Femur (tissue), 1 donor: ENCODE measurements at regions not wholly inside any gene's neighbourhood (a gene's known extent, or its start where the extent isn't known, plus 50 kb on each side); places are given as distances from the start of the nearest gene placed in this dataset.
"Not testable (repeated sequence)": the region's sequence is repeated elsewhere in the genome, so short reads cannot be mapped to it uniquely, and the experiment has no call there.

Experiments used
- DNase-seq: peaks from one replicate; pipeline ENCODE4 v3.0.0-alpha.2; 2017

- DNase-seq: no peak
Observed at GRCh38 chr1:43039228-43040055, 80.8 kb upstream of the SLC2A1 start.

GRCh38 chr1:43038232-43038935, 79.7 kb upstream of the SLC2A1 start:
- DNase-seq: no peak

- no peak for DNase-seq
Observed at GRCh38 chr1:43037466-43037865, 78.8 kb upstream of the SLC2A1 start.

- no peak for DNase-seq
Observed at GRCh38 chr1:43036932-43037331, 78.3 kb upstream of the SLC2A1 start.

DNA sequence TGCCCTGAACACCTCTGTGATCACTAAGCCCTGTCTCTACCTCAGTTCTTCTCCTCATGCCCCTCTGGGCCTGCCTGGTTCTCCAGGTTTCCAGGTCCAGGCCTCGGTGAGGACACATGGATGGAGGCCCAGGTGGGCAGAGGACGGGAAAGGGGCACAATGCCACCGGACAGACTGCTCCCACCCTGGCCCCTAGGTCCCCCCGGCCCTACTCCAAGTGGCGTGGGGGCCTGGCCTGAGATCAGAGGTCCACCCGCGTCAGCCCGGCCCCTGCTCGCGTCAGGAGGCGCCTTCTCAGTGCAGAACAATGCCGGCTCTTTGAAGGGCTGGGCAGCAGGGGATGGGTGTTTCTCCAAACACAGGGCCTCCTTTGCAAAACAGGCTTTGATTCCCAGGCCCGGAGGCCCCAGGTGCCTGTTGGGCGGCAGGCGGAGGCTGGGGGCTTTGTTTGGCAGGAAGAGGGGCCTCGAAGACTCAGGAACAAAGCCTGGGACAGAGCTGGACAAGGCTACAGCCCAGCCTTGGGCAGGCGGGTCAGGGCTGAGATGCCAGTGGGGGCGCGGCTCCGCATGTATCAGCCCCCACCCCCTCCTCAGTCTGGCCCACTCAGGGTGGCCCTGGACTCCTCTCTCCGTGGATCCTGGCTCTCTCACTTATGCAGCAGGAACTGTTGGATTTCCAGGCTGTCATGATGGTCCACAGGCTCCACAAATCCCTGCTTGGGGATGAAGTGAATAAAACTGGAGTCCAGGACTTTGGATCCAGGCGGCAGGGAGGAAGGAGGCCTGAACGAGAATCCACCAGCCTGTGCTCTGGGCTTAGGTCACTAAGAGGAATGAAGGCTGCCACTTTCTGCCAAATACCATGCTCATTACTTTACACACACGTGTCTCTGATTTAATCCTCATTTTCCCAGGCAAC, 77.4 kb upstream of the SLC2A1 start:
- DNase-seq: no peak

DNA sequence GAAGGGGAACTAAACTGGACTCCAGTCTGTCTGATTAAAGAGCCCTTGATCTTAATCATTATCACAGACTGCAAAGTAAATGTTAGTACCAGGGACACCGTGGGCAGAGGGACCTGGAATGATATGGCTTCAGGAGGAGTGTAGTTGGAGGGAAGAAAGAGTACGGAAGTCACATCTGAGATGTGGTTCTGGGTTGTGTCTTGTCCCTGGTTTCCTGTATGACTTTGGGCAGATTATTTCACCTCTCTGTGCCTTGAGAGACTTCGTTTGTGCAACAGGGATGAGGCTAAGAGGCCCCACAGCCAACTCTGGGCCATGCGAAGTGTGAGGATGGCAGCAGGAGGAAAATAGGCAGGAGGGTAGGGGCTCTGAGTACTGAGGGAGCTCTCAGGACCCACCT, 76.1 kb upstream of the SLC2A1 start:
- no peak for DNase-seq

GRCh38 chr1:43034195-43034658, 75.6 kb upstream of the SLC2A1 start:
- no peak for DNase-seq

DNA sequence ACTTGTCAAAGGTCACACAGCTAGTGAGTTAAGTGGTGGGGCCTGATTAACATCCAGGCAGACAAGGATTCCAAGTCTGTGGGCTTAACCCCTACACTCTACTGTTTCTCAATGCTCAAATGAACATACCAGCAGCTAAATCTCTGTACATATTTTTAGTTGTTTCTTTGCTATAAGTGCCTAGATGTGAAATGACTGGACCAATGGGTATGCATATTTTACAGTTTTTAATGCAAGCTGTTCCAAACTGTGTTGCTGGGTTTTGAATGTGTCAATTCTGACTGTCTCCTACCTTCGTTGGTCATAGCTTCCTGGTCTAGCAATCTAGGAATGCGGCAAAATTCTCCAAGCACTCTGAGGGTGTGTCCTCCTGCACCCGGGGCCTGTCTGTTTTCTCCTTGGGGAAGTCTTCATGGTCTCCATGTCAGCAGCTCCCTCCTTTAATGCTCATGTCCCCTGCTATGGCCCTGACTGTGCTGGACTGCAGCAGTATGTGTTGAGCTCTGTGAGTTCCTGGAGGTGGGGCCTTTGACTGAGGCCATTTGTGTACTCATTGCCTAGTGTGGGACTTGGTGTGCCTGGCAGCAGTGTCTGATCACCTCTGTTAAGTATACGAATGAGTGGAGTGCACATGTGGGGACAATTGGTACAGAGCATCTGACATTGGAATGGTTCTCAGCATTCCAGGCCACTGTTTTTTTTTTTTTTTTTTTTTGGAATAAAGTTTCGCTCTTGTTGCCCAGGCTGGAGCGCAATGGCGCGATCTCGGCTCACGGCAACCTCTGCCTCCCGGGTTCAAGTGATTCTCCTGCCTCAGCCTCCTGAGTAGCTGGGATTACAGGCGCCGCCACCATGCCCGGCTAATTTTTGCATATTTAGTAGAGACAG, 72.9 kb upstream of the SLC2A1 start:
- no peak for DNase-seq

- DNase-seq: no peak
Observed at GRCh38 chr1:43024905-43025304, 66.2 kb upstream of the SLC2A1 start.

DNA sequence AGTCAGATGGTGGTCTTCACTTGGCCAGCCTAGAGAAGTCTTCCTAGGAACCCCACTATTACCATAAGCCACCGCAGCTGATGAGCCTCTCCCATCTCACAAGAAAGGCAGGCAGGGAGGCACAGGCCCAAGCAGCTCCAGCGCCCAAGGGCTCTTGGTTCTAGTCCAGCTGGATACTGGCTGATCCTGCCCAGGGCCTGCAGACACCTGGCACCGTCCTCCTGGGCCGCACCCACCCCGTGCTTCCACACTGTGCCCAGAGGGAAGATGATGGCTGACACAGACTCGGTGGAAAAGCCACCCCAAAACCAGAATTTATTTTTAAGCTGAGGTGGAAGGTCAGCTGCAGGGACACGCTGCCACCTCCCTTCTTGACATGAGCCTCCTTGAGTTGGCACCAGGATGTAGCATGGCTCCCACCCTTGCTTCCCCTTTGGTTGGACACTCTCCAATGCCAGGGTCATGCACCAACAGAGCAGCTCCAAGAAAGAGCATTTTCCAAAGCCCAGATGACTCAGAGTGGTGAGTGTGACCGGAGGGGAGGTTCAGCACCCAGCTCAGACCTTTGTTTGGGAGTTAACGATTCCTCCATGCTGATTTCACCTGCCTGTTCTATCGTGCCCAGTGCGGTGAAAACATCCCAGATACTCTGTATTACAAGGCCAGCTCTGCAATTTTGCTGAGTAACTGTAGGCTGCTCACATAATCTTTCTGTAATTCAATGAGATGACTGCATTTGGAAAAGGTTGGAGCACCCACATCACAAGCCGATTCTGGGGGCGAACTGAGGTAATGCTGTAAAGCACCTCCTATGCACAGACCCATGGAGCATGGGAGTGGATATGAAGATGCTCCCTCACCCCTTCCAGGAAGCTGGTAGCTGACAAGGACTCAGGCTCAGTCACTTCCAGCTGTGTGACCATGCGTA, 63.1 kb upstream of the SLC2A1 start:
- DNase-seq: no peak

DNA sequence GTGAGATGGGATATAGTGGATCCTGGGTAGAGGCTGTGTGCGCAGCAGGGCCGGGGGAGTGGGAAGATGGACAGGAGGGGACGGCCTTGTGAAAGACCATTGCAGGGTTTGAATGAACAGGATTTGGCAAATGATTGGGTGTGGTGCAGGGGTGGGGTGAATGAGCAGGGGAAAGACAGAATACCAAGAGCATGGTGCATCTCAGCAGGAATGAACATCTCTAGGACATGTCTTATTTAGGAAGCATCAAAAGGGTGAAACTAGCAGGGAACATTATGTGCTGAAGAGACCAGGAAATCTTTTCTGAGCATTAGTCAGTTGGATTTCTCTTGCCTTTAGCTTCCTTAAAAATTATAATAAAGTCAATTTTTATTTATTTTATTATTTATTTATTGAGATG, 60.6 kb upstream of the SLC2A1 start:
- no peak for DNase-seq

- no peak for DNase-seq
Observed at GRCh38 chr1:43018121-43018520, 59.5 kb upstream of the SLC2A1 start.

DNA sequence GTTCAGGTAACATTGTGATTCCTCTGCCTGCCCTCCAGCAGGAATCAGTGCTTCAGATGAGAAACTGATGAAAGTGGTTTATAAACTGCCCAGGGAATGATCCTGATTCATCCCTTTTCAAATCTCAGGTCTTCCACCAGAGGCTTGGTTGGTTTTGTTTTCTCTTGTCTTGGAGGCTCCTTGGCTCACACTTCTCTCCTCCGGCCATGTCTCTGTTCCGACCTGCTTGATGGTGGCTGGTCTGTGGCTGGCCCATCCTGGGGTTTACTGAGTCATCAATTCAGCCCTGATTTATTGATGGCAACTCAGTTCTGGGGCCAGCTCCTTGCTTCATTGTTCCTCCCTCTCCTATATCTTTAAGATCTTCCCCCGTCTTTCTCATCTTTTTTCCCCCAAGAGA, 56.6 kb upstream of the SLC2A1 start:
- DNase-seq: no peak

DNA sequence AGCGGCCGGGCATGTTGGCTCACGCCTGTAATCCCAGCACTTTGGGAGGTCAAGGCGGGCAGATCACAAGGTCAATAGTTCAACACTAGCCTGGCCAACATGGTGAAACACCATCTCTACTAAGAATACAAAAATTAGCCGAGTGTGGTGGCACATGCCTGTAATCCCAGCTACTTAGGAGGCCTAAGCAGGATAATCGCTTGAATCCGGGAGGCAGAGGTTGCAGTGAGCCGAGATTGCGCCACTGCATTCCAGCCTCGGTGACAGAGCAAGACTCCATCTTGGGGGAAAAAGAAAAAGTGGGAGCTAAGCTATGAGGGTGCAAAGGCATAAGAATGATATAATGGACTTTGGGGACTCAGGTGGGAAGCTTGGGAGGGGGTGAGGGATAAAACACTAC, 55.9 kb upstream of the SLC2A1 start:
- not testable (repeated sequence) for DNase-seq

- DNase-seq: no peak
Observed at GRCh38 chr1:43011020-43011419, 52.4 kb upstream of the SLC2A1 start.

- no peak for DNase-seq
Observed at GRCh38 chr1:43009274-43009673, 50.6 kb upstream of the SLC2A1 start.

DNA sequence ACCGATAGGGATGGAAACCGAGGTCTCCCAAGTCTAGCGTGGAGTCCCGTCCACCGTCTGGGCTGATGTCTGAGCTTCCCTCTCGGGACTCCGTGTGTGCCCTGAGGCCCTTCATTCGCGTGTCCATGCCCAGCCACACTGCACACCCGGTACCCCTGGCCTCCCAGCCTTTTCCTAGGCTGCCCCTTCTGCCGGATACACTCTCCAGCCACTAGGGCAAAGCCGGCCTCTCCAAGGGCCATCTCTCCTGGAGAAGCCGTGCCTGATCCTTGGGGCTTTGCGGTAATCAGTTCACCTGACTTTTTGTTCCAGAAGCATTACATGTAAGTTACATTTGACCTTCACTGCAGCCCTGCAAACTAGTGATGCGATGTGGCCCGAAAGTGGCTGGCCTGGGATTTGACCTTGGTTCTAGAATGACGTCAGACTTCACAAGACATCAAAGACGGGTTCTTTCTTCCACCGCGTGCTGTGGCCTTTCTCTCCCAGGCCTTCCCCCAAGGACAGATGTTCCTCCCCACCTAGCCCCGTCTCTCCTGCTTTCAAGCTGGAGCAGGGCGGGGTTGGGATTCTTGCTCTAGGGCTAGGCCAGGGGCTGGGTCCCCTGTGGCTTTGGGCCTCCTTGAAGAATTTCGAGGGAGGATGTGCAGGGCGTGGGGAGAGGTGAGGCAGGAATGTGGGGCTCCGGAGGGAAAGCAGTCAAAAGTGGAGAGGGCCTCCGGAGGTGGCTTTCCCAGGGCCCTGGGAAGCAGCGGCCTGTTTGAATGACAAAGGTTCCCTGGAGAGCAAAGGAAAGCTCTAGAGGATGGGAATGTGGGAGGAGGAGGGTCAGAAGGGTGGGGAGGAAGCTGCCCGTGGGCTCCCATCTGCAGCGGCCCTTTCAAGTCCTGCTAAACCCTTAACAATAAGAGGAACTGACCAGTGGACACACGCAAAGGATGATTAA, 49.7 kb upstream of the SLC2A1 start:
- DNase-seq: no peak
